ENCODE measurements at regions not wholly inside any gene's neighbourhood (a gene's known extent, or its start where the extent isn't known, plus 50 kb on each side); places are given as distances from the start of the nearest gene placed in this dataset.

DNA sequence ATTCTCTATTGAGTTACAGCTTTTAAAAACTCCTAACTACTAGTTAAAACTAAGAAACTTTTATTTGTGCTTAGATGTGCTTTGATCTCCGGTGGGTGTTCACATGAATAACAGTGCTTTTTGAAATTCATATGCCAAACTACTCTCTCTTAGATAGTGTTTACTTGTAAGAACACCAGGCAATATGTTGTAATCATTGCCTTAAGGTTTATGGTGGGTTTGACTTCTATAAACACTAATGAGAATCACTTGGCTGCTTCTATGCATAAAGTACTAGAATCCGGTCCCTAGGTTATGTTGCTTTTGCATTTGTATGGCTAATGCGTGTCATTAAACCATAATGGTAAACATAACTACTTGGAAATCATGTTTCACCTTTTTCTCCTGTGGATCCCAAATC, 203.9 kb upstream of the VSTM2A start:
- no peak overlapping the region for H4K91ac ChIP-seq (ENCODE audit: insufficient read depth, low read depth, low read length)
- H3K9me1 ChIP-seq (ENCODE audit: insufficient read depth, low read length): no peaks in the 10 kb centered on the region
- H2AK5ac ChIP-seq (ENCODE audit: low read depth, low read length): no peak overlapping the region
- H4K20me1 ChIP-seq (ENCODE audit: insufficient read depth, low read length): no peaks in the 10 kb centered on the region
- H3K27me3 ChIP-seq (ENCODE audit: control insufficient read depth, insufficient read depth, low read length): no peaks in the 10 kb centered on the region
- H2AFZ ChIP-seq (replicated peaks; ENCODE audit: low read length, poor library complexity): no peak overlapping the region
- H3K18ac ChIP-seq (ENCODE audit: low read depth, low read length): no peak overlapping the region
- H3K4me2 ChIP-seq (ENCODE audit: low read depth, low read length): no peak overlapping the region
- H2BK20ac ChIP-seq (ENCODE audit: low read depth, low read length): no peak overlapping the region
- WGBS, 2 experiments (ENCODE audit: extremely low coverage in 2 of 2, insufficient read length in 1 of 2): no CpG with 5 or more reads among the region's 3 CpGs
- H3K27ac ChIP-seq (ENCODE audit: insufficient read depth, low read length): no peak overlapping the region
- no peak overlapping the region for H3K4me3 ChIP-seq (ENCODE audit: insufficient read depth, low read depth, low read length)
- ChIA-PET CTCF (no interaction called here), POLR2A (ENCODE audit: unreplicated experiment) (no interaction called here)
- H4K5ac ChIP-seq (ENCODE audit: low read depth, low read length): no peak overlapping the region
- in situ Hi-C loops (cut with MboI; ENCODE audit: low sequenced_read_pairs): loop anchor here (10.0 kb wide), 1 partner anchor 104 kb away; no protein-coding TSS in a partner anchor
- dilution Hi-C loops (cut with HindIII; ENCODE audit: low sequenced_read_pairs, unreplicated experiment): no loop called here
- no peak overlapping the region for H3K4ac ChIP-seq (ENCODE audit: low read depth, low read length)
- DNase-seq (no peak), ATAC-seq (ENCODE audit: low read depth) (no peak)
- H3K4me1 ChIP-seq (ENCODE audit: control insufficient read depth, insufficient read depth, low read length): no peaks in the 10 kb centered on the region
- no peak overlapping the region for H2AK9ac ChIP-seq (replicated peaks; ENCODE audit: low read depth, low read length, poor library complexity)
- H3K14ac ChIP-seq (replicated peaks; ENCODE audit: low read depth, low read length): no peak overlapping the region
- H3K23ac ChIP-seq (ENCODE audit: low read depth, low read length): no peak overlapping the region
- H2BK120ac ChIP-seq (ENCODE audit: low read depth, low read length): no peak overlapping the region
- H2BK15ac ChIP-seq (ENCODE audit: low read depth, low read length): no peak overlapping the region
- no peaks in the 10 kb centered on the region for H3K36me3 ChIP-seq (ENCODE audit: control insufficient read depth, insufficient read depth, low read length)
- intact Hi-C loops (cut with micrococcal nuclease): loop anchor here (10.0 kb wide), 1 partner anchor 94 kb away; no protein-coding TSS in a partner anchor
- H3K9me3 ChIP-seq (ENCODE audit: control insufficient read depth, insufficient read depth, low read length): peaks cover 2% of the 10 kb centered on the region; the same call in 1 of the 2 replicates
- no peak overlapping the region for H3K56ac ChIP-seq (ENCODE audit: extremely low read depth, insufficient read depth, low read length)
- H2BK5ac ChIP-seq (ENCODE audit: low read depth, low read length, poor library complexity, severe bottlenecking): no peak overlapping the region
- H3K79me1 ChIP-seq (ENCODE audit: low read depth in 1 of 2, low read length in 2 of 2): no peaks in the 10 kb centered on the region
- TF ChIP-seq FOS (IDR thresholded peaks at IDR 0.05; ENCODE audit: low read depth, low read length): no peak
- no peak for TF ChIP-seq POLR2A (IDR thresholded peaks at IDR 0.05; ENCODE audit: low read depth, low read length)
- TF ChIP-seq CTCF (conservative IDR thresholded peaks at IDR 0.05; ENCODE audit: low read depth, low read length): no peak
- no peak for TF ChIP-seq CEBPB (IDR thresholded peaks at IDR 0.05; ENCODE audit: low read depth, low read length)
- TF ChIP-seq MAZ (IDR thresholded peaks at IDR 0.05; ENCODE audit: borderline replicate concordance, low read depth, low read length): no peak
- no peak for TF ChIP-seq BHLHE40 (IDR thresholded peaks at IDR 0.05; ENCODE audit: low read depth, low read length)
- no peak for TF ChIP-seq SMC3 (IDR thresholded peaks at IDR 0.05; ENCODE audit: low read depth, low read length)
- no peak for TF ChIP-seq CHD1 (IDR thresholded peaks at IDR 0.05; ENCODE audit: low read depth, low read length)
- no peak for TF ChIP-seq ELK1 (IDR thresholded peaks at IDR 0.05; ENCODE audit: borderline replicate concordance, low read depth, low read length)
- TF ChIP-seq RFX5 (IDR thresholded peaks at IDR 0.05; ENCODE audit: low read depth, low read length): no peak
- no peak for TF ChIP-seq NFE2L2 (IDR thresholded peaks at IDR 0.05; ENCODE audit: low read depth, low read length)
- no peak for TF ChIP-seq USF2 (IDR thresholded peaks at IDR 0.05; ENCODE audit: low read depth, low read length)
- no peak for TF ChIP-seq RAD21 (IDR thresholded peaks at IDR 0.05; ENCODE audit: low read length)
- TF ChIP-seq RCOR1 (IDR thresholded peaks at IDR 0.05; ENCODE audit: insufficient replicate concordance, low read length): no peak
- no peak for TF ChIP-seq MAFK (IDR thresholded peaks at IDR 0.05; ENCODE audit: low read depth, low read length)
- no peak for TF ChIP-seq MXI1 (IDR thresholded peaks at IDR 0.05; ENCODE audit: borderline replicate concordance, low read depth, low read length)
- BruUV-seq (replicated peaks): no TSS peak
- H3K9ac ChIP-seq (ENCODE audit: low read depth, low read length): no peak overlapping the region
- no peak overlapping the region for H4K8ac ChIP-seq (ENCODE audit: low read depth in 2 of 2, low read length in 2 of 2)
